Gastroesophageal sphincter (tissue), 3 donors: ENCODE measurements at regions not wholly inside any gene's neighbourhood (a gene's known extent, or its start where the extent isn't known, plus 50 kb on each side); places are given as distances from the start of the nearest gene placed in this dataset.

Experiments
- CTCF ChIP-seq, 4 experiments: fragments of 200-600 bp in 2 of 4; fragments of 450-650 bp in 2 of 4; sonication (generic) in 1 of 4; IDR thresholded peaks; one replicate each; pipeline ENCODE4 v1.5.1; 2017 to 2019; ENCODE audit warnings: antibody characterized with exemption in 4 of 4, mild to moderate bottlenecking in 2 of 4, moderate library complexity in 2 of 4
- EP300 ChIP-seq: sonication (generic); formaldehyde crosslinking; IDR thresholded peaks from one replicate; pipeline ENCODE4 v1.6.1; 2017; ENCODE audit warnings: antibody characterized with exemption, mild to moderate bottlenecking
- POLR2A ChIP-seq, 2 donors: fragments of 450-650 bp; IDR thresholded peaks; one replicate each; pipeline ENCODE4 v1.6.1; 2017; ENCODE audit warnings: antibody characterized with exemption in 2 of 2, mild to moderate bottlenecking in 2 of 2, moderate library complexity in 1 of 2
- POLR2AphosphoS5 ChIP-seq: sonication (generic); formaldehyde crosslinking; IDR thresholded peaks from one replicate; pipeline ENCODE4 v1.6.1; 2017; ENCODE audit warnings: antibody characterized with exemption

DNA sequence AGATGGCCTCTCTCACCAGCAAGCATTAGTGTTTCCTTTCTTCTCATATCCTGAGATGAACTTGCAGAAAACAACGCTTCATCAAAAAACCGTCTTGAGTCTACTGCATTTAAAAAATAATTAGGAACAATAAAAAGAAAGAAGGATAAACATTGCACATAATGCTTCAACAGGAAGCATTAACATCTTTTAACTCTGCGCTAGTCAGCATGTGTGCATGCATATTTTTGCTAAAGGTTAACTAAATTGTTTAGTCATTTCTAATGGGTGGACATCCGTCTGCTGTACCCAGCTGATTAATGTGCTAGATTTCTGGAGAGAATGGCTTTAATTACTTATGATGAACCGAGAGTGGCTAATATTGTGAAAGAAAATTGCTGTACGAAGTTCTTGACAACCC, 349.3 kb downstream of the SOX4 start:
- TF ChIP-seq CTCF (IDR thresholded peaks at IDR 0.05) (no peak), POLR2A (IDR thresholded peaks at IDR 0.05) (no peak), POLR2AphosphoS5 (peak; percentile 8), EP300 (no peak)
